DMS53 treated with DMSO at 0.1 percent for 48 hours (cell line): ENCODE measurements at regions not wholly inside any gene's neighbourhood (a gene's known extent, or its start where the extent isn't known, plus 50 kb on each side); places are given as distances from the start of the nearest gene placed in this dataset.

Experiments
- DNase-seq: peaks from one replicate; lab custom pipeline; 2025; ENCODE audit not compliant: unreplicated experiment; lab: John Stamatoyannopoulos, UW

DNA sequence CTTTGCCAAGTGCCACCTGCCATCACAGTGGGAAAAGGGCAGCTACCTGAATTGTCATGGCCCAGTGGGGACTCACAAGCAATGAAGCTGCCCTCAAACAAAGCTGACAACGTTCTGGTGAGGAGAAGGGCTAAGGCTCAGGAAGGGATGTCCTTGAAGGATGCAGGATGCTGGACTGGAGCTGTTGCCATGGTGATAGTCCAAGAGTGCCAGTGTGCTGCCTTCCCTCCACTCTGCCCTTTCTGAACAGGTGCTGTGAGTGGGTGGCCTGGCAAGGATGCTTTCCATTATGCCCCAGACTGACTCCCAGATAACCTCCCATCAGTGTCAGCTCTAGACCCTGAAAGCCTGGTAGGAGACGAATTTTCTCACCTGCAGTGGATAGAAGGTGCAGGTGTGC is 137.8 kb upstream of the GYPC start:
- DNase-seq = no peak

- peak; percentile 47 for DNase-seq
These were observed 128.0 kb upstream of the GYPC start for GRCh38 chr2:126527836-126528490.

- no peak for DNase-seq
These were observed 124.9 kb upstream of the GYPC start for GRCh38 chr2:126531029-126531428.

DNA sequence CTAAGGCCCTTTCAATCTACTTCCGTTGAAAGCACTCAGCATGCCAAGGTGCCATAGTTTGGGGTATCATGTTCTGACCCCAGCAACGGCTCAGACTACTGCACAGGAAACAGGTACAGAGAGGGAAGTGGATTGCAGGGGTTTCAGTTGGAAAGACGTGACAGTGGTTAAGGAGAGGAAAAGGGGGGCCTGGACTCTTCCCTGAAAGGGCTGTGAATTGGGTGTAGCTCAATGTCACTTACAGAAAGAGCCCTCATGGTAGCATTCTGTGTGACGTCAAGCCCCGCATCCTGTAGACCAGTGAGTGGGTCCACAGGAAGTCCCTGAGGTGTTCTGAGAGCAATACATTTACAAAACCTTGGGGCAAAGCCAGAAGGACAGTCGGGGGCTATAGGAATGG is 121.5 kb upstream of the GYPC start:
- no peak for DNase-seq

- no peak for DNase-seq
These were observed 120.5 kb upstream of the GYPC start for GRCh38 chr2:126535408-126535807.

DNA sequence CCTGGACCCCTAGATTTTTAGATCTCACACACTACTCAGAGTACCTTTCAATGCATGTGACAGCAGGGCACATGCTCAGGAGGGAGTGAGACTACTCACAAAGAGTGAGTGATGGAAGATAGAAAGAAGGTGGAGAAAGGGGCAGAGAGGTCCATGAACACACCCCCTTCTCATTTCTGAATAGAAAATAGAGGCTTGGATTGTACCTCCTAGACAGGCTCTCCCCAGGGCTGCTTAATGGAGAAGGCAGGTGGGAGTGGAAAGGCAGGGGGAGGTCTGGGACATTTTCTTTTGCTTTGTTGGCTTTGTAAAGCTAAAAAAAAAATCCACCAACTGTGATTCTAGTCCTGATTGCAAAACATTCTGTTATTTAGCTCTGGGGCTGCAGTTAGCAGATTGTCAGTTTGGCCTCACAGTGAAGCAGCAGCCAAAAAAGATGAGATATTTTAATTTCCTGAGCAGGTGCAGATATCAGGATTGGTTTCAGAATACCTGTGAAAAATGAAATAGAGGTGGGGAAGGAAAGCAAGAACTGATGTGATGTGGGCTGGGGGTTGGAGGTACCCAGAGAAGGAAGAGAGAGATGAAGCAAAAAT is 119.3 kb upstream of the GYPC start:
- no peak for DNase-seq

GRCh38 chr2:126539101-126539500 is 116.9 kb upstream of the GYPC start:
- DNase-seq = no peak

DNA sequence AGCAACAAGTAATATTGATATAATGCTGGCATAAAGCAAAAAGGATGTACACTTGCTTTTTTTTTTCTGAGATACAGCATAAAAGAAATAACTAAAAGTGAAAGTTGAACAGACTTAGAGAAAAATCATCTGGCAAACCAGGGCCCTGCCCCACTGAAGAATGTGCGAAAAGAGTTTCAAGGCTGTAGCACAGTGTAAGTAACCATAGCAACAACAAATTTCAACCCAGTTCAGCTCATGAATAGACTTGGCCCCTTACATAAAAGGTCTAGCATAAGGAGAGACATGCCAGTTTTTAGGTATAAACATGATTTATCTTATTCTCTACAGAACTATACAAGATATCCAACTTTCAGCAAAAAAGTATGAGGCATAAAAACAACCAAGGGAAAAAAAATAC is 113.7 kb upstream of the GYPC start:
- no peak for DNase-seq

DNA sequence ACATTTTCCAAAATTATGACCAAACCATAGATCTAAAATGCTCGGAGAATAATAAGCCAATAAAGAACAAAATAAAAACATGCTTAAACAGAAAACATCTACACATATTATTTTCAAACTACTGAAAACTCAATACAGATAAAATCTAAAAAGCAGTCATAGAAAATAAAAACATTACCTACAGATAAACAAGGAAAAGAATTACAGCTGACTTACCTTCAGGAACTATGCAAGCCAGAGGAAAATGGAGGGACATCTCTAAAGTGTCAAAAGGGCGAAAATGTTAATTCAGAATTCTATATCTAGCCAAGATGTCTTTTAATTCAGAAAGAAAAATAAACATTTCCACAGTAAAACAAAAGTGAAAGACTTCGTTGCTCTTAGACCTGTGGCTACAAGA is 112.9 kb upstream of the GYPC start:
- DNase-seq = peak; percentile 26

- no peak for DNase-seq
These were observed 97.9 kb upstream of the GYPC start for GRCh38 chr2:126558029-126558428.

GRCh38 chr2:126568734-126569133 is 87.2 kb upstream of the GYPC start:
- DNase-seq = no peak

GRCh38 chr2:126571403-126571802 is 84.6 kb upstream of the GYPC start:
- DNase-seq = no peak

DNA sequence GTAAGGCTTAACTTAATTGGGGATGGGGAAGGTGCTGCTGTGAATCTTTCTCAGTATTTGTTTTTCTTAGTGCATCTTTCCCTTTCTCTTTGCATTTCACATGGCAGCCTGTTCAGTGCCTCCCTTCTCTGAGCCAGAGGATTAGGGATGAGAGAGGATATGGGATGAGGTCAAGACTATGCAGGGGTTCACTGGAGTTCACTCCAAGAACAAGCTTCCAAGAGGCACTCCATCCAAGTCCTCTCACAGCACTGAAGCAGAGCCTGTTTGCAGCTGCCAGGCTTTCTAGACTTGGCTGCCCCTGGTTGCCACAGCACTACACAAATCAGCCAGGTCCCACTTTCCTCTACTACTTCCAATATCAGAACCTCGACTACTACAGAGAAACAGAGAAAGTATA is 80.3 kb upstream of the GYPC start:
- DNase-seq = no peak

- no peak for DNase-seq
These were observed 76.1 kb upstream of the GYPC start for GRCh38 chr2:126579868-126580267.

DNA sequence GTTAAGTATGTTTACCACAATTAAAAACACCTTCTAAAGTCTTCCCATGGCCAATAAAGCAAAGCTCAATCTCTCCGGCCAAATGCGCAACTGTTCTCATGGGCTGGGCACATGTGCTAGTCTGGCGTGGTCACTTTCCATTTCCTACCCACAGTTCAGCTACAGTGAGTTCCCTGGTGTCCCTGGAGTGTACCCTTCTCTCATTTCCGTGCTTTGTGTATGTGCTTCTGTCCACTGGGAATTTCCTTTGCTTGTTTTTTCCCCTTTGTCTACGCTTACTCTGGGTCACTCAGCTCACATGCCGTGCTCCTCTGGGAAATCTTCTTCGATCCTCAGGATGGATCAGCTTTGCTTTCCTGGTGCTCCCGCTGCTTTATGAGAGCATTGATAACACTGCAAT is 69.6 kb upstream of the GYPC start:
- DNase-seq = no peak

DNA sequence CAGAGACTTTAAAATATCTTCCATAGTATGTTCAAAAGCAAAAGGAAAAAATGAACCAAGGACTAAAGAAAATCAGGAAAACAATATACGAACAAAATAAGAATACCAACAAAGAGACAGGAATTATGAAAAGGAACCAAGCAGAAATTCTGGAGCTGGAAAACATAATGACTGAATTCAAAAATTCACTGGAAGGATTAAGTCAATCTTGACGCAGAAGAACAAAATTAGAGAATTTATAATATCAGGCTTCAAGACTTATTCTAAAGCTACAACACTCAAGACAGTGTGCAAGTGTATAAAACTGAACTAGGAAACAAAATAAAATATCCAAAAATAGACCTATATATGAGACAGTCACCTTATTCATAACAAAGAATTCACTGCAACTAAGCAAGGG is 56.9 kb upstream of the GYPC start:
- DNase-seq = no peak

GRCh38 chr2:126600742-126601141 is 55.2 kb upstream of the GYPC start:
- no peak for DNase-seq

GRCh38 chr2:126602334-126602733 is 53.6 kb upstream of the GYPC start:
- DNase-seq = no peak
